ENCODE measurements at regions not wholly inside any gene's neighbourhood (a gene's known extent, or its start where the extent isn't known, plus 50 kb on each side); places are given as distances from the start of the nearest gene placed in this dataset.

GRCh38 chr4:176843710-176844109 lies 51.0 kb upstream of the VEGFC start:
- TF ChIP-seq, protein P1, sequence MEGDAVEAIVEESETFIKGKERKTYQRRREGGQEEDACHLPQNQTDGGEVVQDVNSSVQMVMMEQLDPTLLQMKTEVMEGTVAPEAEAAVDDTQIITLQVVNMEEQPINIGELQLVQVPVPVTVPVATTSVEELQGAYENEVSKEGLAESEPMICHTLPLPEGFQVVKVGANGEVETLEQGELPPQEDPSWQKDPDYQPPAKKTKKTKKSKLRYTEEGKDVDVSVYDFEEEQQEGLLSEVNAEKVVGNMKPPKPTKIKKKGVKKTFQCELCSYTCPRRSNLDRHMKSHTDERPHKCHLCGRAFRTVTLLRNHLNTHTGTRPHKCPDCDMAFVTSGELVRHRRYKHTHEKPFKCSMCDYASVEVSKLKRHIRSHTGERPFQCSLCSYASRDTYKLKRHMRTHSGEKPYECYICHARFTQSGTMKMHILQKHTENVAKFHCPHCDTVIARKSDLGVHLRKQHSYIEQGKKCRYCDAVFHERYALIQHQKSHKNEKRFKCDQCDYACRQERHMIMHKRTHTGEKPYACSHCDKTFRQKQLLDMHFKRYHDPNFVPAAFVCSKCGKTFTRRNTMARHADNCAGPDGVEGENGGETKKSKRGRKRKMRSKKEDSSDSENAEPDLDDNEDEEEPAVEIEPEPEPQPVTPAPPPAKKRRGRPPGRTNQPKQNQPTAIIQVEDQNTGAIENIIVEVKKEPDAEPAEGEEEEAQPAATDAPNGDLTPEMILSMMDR (IDR thresholded peaks at IDR 0.05; ENCODE audit: insufficient read depth, low read length) = no peak
- DNase-seq (ENCODE audit: low read depth) = peak; percentile 31
- no peak overlapping the region for H3K4me3 ChIP-seq (ENCODE audit: low read depth, low read length)

DNA sequence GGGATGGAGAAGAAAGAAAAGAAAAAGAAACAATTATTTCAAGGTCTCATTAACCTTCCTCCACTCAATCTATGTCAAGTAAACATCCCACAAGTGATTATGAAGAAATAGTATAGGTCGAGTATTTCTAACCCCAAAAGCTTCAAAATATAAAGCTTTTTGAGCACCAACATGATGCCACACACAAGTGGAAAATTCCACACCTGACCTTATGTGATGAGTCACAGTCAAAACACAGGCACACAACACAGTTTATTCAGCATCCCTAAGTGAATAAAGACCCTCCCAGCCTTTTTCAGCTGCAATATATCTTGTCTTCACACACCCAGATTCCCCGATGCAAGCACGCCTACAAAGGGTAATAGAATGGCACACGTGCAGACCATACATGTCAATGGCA lies 51.7 kb upstream of the VEGFC start:
- no peak overlapping the region for H3K4me3 ChIP-seq (ENCODE audit: low read depth, low read length)
- no peak for DNase-seq (ENCODE audit: low read depth)
- TF ChIP-seq, protein P1 (IDR thresholded peaks at IDR 0.05; ENCODE audit: insufficient read depth, low read length) = no peak

- H3K4me3 ChIP-seq (ENCODE audit: low read depth, low read length) = no peak overlapping the region
- TF ChIP-seq, protein P1 (IDR thresholded peaks at IDR 0.05; ENCODE audit: insufficient read depth, low read length) = no peak
Measured at GRCh38 chr4:176845636-176846035, 52.9 kb upstream of the VEGFC start.

DNA sequence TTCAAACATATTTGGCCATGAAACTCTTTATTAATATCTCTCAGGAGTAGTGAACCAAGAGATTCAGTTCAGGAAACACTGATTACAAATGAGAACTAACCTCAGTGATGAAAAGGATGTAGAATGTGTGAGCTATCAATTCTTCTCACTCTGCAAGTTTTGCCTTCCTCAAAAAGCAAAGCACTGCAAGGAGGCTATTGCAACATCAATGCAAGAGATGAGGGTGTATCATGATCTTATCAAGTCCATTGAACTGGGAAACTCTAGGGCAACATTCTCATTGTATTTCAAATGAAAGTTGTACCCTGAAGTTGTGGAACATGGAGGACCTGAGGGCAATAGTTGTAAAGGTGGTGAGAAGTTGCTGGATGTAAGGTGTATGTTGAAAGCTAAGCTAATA lies 56.4 kb upstream of the VEGFC start:
- TF ChIP-seq, protein P1 (IDR thresholded peaks at IDR 0.05; ENCODE audit: insufficient read depth, low read length) = no peak
- no peak for DNase-seq (ENCODE audit: low read depth)
- H3K4me3 ChIP-seq (ENCODE audit: low read depth, low read length) = no peak overlapping the region

More at GRCh38 chr4:176845636-176846035, 52.9 kb upstream of the VEGFC start:
- no peak for DNase-seq (ENCODE audit: low read depth)

DNA sequence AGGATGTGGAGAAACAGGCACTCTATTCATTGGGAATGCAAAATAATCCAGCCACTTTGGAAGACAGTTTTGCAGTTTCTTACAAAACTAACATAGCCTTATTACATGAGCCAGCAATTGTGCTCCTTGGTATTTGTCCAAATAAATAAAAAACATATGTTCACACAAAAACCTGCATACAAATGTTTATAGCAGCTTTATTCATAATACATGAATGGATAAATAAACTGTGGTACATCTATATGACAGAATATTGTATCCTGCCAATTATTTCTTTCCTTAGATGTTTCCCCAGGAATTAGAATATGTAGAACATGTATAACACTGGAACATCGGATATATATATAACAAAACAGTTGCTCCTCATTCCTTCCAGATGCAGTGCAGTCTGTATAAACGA lies 57.7 kb upstream of the VEGFC start:
- H3K4me3 ChIP-seq (ENCODE audit: low read depth, low read length) = no peak overlapping the region
- DNase-seq (ENCODE audit: low read depth) = no peak
- TF ChIP-seq, protein P1 (IDR thresholded peaks at IDR 0.05; ENCODE audit: insufficient read depth, low read length) = no peak

DNA sequence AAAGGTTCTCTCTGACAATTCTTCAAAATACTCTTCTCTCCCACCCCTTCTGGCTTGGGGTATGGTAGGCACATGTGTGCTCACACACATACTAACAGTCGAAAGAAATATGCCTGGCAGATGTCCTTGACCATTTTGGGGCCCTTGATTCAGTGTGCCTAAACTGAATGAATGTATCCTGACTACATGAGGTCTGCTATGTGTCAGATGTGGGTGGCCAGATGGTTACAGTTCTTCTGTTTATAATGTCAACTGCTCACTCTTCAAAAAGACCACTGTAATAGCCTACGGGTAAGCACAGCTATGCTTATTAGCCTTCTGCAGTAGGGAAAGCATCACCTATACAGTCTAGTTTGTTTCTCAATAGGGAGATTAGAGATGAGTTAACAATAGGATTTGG lies 63.7 kb upstream of the VEGFC start:
- DNase-seq (ENCODE audit: low read depth) = no peak
- TF ChIP-seq, protein P1 (IDR thresholded peaks at IDR 0.05; ENCODE audit: insufficient read depth, low read length) = no peak
- no peak overlapping the region for H3K4me3 ChIP-seq (ENCODE audit: low read depth, low read length)

GRCh38 chr4:176858839-176859238 lies 66.1 kb upstream of the VEGFC start:
- DNase-seq (ENCODE audit: low read depth) = no peak
- no peak overlapping the region for H3K4me3 ChIP-seq (ENCODE audit: low read depth, low read length)
- TF ChIP-seq, protein P1 (IDR thresholded peaks at IDR 0.05; ENCODE audit: insufficient read depth, low read length) = no peak
